ENCODE measurements at regions not wholly inside any gene's neighbourhood (a gene's known extent, or its start where the extent isn't known, plus 50 kb on each side); places are given as distances from the start of the nearest gene placed in this dataset.
A peak's percentile ranks its signal among the peaks of the same experiment; 100 is the strongest.

DNA sequence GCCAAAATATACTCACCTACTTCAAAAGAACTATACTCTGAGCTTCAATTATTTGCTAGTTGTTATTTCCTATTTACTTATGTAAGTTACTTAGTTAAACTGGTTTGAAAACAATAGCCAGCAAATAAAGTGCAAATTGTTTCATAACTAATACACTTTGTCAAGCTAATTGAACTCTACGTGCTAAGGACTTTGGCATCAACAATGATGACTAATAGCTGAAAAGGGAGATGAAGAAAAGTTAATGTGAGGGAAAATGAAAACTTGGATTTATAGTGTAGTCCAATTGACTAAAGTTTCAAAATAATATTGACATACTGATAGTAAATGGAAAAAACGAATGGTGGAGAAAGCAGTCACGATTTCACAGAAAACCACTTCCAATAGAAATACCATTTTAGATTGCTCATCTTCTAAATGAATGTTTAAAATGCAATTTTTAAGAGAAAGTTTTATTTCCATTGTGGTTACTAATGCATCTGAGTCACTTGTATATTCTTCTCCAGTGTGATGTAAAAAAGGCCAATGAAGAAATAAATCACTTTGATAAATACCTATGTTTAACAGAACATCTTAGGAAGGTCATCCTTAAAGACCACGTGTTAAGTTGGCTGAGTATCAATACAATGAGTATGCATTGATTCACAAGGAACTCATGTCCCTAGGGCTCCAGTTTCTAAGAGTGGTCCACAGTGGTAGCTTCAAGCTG lies 455.2 kb downstream of the LTN1 start:
- DNase-seq (no peak), ATAC-seq (no peak)
- intact Hi-C loops (cut with DNase I) = no loop called here

DNA sequence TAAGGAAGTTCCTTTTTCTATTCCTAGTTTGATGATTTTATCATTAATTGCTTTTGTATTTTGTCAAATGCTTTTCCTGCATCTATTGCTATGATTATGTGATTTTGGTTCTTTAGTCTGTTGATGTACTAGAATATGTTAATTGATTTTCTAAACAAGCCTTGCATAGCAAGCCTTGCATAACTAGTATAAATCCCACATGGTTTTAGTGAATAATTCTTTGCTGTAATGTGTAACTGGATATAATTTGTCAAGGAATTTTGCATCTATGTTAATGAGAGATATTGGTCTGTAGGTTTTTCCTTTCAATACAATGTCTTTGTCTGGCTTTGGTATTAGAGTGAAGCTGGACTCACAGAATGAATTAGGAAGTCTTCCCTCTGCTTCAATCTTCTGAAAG lies 460.2 kb downstream of the LTN1 start:
- DNase-seq (no peak), ATAC-seq (no peak)
- intact Hi-C loops (cut with DNase I) = no loop called here

DNA sequence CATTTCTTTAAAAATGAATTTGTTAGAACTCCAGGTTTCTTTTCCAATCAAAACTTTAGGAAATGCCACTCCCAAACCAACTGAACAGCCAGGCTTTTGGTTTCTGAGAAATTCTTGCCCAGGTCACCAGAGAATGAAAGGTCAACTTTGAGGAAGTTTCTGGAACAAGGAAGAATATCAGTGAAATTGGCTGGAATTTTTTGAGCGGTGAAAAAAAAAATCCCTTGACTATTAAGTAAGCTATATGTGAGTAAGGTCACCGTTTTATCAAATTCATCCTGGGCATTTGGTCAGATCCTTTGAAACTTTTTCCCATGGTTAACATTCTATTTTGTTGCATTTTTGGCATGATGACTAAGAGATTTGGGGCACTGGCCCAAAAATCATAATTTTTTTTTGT lies 469.3 kb downstream of the LTN1 start:
- no peak for ATAC-seq
- intact Hi-C loops (cut with DNase I) = loop anchor here in 1 of 2 donors (5.0 kb wide), 1 partner anchor 109 kb away; no protein-coding TSS in a partner anchor
- DNase-seq = no peak

GRCh38 chr21:28522014-28522799 lies 470.5 kb downstream of the LTN1 start:
- ATAC-seq = peak; percentile 27 to 43
- no peak for DNase-seq
- intact Hi-C loops (cut with DNase I) = loop anchor here in 1 of 2 donors (5.0 kb wide), 1 partner anchor 110 kb away; no protein-coding TSS in a partner anchor

GRCh38 chr21:28518630-28519029 lies 474.0 kb downstream of the LTN1 start:
- intact Hi-C loops (cut with DNase I) = no loop called here
- DNase-seq (no peak), ATAC-seq (no peak)

- intact Hi-C loops (cut with DNase I) = no loop called here
- ATAC-seq = peak; percentile 92
- peak; percentile 68 for DNase-seq
These were observed 475.6 kb downstream of the LTN1 start for GRCh38 chr21:28516991-28517592.

DNA sequence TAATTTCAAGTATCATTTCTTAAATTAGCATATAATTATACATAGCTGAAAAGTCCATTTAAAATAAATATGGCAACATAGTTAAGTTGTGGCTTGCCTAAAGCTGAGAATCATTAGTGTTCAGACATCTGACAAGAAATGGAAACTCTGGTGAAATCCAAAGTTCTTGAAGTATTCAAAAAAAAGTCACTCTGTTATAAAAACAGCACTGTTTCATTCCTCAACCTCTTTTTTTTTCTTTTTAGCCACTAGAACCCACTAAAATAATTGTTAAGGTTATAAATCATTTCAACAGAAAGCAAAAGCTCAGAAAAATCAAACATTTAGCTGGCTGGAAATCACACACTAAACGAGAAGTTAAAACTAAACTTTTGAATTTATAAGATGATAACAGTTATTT lies 476.7 kb downstream of the LTN1 start:
- intact Hi-C loops (cut with DNase I) = no loop called here
- ATAC-seq = no peak

GRCh38 chr21:28513428-28513827 lies 479.2 kb downstream of the LTN1 start:
- ATAC-seq = no peak
- DNase-seq = no peak
- intact Hi-C loops (cut with DNase I) = loop anchor here in 1 of 2 donors (5.0 kb wide), 1 partner anchor 219 kb away; no protein-coding TSS in a partner anchor

More for the DNA sequence above, 476.7 kb downstream of the LTN1 start:
- DNase-seq = no peak

DNA sequence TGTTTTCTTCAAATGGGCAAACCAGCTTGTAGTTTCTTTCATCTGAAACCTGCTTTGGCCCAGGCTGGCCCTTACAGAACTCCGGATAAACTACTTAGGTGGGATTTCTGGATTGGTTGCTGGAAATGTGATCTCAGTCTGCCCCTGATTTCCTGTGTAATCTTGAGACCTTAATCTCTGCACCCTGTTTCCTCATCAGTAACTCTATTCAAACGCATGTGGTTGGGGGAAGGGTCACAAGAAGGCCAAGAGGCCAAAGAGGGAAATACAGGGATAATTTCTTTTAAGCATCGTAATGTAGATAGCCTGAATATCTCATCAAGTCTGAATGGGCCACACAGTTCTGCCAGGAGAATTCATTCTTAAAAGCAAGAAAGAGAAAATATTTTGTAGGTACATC lies 483.6 kb downstream of the LTN1 start:
- ATAC-seq = no peak
- intact Hi-C loops (cut with DNase I) = no loop called here
- no peak for DNase-seq

DNA sequence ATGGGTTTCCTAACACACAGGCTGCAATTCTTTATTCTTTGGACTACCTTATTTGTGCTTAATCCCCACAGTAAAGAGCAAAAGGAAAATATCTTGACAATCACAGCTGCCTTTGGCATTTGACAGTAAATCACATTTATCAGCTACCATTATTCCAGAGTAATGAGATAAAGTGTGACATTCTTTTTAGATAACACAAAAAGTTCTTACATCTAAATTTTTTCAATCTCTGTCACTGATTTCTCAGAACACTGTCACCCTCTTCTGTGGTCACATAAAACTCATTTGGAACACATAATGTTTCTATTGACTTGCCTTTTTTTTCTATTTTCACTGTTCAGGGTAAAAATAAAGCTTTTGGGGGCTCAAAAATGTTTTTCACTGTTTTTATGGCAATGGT lies 484.6 kb downstream of the LTN1 start:
- ATAC-seq (no peak), DNase-seq (no peak)
- intact Hi-C loops (cut with DNase I) = no loop called here

- intact Hi-C loops (cut with DNase I) = no loop called here
- DNase-seq = no peak
- no peak for ATAC-seq
These were observed 496.2 kb downstream of the LTN1 start for GRCh38 chr21:28496517-28496916.

- ATAC-seq (no peak), DNase-seq (no peak)
- intact Hi-C loops (cut with DNase I) = no loop called here
These were observed 500.6 kb downstream of the LTN1 start for GRCh38 chr21:28492127-28492526.

GRCh38 chr21:28489821-28490350 lies 502.8 kb downstream of the LTN1 start:
- ATAC-seq (no peak), DNase-seq (no peak)
- intact Hi-C loops (cut with DNase I) = no loop called here

GRCh38 chr21:28489162-28489561 lies 503.5 kb downstream of the LTN1 start:
- DNase-seq (no peak), ATAC-seq (no peak)
- intact Hi-C loops (cut with DNase I) = no loop called here

DNA sequence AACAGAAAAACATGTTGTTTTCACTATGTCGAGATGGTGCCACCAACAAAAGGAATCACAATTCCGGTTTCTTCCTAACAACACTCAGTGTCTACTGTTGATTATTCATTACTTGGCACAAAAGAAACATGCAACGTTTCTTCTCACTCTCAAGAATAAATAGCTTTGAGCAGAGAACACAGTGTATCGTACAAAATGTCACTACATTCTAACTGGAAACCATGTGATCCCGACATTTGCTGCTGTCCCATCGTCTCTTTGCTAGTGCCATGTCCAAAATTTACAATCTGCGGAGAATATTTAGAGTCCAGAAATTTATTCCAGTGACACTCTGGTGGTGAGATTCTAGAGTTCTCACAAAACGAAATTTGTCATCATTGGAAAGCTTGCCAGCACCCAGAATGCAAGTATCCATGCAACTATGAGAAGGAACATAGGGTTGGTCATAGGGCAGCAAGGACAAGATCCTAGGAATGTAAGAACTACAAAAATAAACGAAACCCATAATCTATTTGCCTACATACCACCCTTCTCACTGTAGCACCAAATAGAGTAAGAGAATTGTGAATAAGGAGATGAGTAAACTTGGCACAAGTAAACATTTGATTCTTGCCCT lies 505.1 kb downstream of the LTN1 start:
- no peak for DNase-seq
- intact Hi-C loops (cut with DNase I) = no loop called here
- no peak for ATAC-seq

- no peak for ATAC-seq
- intact Hi-C loops (cut with DNase I) = no loop called here
These were observed 507.2 kb downstream of the LTN1 start for GRCh38 chr21:28485301-28486022.

DNA sequence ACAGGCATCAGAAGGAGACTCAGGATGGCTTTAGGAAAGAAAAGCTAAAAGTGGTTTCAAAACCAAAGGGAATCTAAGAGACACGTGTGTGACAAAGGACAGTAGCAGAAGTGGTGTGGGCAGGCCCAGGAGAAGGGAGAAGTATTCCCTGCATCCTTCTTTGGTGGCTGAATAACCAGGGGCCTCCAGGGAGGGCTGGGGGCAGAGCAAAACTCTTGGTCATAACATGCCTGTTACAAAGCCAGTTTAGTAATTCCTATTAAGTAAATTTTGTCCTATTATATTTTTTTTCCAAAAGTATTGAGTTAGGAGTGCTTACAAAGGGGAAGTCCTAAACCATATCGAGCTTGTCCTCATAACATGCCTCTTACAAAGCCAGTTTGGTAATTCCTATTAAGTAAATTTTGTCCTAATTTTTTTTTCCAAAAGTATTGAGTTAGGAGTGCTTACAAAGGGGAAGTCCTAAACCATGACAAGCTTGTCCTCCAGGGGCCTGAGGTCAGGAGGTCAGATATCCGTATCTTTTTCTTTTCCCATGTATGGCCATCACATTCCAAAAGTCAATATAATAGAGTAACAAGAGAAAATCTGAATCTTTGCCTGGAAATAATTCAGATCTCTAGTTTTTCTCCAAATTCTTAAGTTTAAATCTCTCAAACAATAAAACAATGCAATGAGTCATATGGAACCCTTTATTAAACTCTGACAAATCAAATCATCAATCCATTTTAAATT lies 509.2 kb downstream of the LTN1 start:
- ATAC-seq (no peak), DNase-seq (no peak)
- intact Hi-C loops (cut with DNase I) = no loop called here

More at GRCh38 chr21:28485301-28486022, 507.2 kb downstream of the LTN1 start:
- DNase-seq = no peak

GRCh38 chr21:28482657-28483056 lies 510.0 kb downstream of the LTN1 start:
- ATAC-seq (no peak), DNase-seq (no peak)
- intact Hi-C loops (cut with DNase I) = no loop called here

Measured in left cardiac atrium (tissue), 4 donors.